ENCODE measurements at regions not wholly inside any gene's neighbourhood (a gene's known extent, or its start where the extent isn't known, plus 50 kb on each side); places are given as distances from the start of the nearest gene placed in this dataset.

DNA sequence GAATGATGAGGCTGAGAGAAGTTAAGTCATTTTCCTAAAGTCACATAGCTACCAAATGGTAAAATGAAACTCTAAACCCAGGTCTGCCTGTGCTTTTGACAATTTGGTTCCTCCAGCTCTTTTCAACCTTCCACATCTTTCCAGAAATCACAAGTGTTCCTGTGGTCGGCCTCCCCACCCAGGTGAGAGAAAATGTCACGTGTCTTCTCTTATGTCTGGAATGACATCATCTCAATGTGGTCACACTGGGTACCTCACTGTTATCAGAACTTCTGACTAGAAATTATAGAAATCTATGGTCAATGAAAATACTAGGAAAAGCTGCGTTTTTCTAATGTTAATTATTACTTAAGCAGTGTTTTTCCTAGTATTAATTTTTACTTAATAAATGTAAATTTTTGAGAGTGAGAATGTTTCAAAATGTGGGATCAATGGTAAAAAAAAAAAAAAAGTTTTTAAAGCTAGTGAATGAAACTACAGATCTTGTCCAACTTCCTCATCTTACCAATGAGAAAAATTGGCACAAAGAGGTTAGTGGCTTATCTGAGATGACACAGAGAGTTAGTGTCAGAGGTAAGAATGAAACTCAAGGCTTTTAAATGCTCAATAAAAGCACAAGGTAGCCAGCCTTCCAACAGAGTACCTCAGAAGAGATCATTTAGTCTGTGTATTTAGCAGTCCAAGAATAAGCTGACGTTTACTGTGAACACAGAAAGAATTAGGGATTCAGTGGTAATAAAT is 228.7 kb upstream of the NR4A3 start:
- DNase-seq: no peak

DNA sequence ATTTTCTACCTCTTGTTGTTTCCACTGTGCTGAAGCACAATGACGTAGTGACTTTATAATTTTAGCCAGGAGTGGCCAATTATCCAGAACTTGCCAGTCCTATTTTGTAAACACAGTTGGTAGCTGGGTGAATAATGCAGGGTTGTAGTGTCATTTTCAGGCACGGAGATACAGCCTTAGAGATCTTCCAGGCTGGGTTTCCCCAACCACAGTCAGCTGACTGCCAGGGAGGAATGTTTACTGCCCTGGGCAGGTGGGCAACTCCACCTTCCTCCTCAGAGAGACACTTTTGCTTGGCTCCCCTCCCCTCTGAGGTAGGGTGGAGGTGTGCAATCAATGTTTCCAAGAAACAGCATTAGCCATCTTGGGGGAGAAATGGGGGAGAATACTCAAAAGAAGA is 228.1 kb upstream of the NR4A3 start:
- DNase-seq: peak; percentile 16 to 17

DNA sequence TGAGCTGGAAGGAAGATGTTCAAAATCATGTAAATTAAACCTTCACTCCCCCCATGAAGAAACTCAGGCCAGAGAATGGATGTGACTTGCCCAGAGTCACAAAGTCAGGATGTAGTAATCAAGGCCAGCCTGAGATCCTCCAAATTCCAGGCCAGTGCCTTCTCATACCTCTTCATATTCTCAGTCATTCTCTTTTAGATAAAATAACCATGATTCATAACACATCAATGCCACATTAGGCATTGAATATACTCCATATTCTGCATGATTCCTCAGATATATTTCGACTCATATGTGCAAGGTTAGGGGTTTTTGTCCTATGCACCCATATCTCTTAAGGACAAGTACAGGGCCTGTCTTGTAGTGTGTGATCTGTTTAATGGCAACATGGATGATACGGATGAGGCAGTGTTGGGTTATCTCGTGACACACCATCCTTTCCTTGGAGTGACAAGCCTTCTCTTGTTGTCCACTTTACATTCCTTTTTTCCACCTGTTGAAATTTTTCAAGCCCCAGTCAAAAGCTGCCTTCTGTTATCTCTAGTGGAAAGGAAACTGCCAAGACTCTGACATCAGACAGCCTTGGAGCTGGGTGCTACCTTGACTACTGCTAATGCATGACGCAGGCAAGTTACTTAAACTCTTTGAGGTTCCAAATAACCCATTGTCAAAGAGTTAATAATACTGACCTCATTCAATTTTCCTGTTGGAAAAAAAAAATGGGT is 227.5 kb upstream of the NR4A3 start:
- no peak for DNase-seq

DNA sequence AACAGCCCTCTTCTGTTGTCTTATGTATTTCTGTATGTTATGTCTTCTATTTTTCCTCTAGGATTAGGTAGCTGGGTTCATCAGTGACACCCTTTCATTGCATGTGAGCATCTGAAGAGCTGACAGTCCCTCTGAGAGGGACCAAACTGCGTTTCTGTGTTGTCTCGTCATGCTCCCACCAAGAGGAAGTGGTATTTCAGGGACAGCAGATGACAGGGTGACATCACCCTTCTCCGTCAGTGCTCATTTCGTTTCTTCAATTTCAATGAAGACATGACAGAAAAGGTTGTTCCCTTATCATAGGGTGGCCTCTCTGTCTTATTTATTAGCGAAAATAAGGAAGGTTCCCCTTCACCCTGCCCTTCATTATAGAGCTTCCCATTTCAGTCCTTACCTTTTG is 225.9 kb upstream of the NR4A3 start:
- no peak for DNase-seq

DNA sequence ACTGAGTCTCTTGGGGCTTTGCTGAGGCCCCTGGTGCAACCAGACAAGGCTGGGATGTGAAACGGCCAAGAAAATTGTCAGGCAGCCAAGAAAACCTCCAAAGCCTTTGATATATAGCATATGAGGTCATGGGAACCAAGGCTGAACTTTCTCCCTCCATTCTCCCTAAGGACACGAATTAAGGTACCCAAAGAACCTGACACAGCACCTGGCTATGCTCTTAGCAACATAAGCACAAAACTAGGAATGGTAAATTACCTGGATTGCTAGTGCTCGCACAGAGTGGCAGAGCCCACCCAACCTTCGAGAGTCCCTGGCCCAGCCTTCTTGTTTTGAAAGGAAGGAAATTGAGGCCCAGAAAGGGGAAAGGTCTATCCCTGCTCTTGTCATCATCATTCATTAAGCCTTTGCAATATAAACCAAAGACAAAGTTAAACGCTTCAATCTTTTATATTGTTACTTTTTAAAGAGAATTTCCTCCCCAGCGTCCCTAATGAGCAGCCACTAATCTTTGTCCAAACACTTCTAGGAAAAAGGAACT is 220.0 kb upstream of the NR4A3 start:
- no peak for DNase-seq

DNA sequence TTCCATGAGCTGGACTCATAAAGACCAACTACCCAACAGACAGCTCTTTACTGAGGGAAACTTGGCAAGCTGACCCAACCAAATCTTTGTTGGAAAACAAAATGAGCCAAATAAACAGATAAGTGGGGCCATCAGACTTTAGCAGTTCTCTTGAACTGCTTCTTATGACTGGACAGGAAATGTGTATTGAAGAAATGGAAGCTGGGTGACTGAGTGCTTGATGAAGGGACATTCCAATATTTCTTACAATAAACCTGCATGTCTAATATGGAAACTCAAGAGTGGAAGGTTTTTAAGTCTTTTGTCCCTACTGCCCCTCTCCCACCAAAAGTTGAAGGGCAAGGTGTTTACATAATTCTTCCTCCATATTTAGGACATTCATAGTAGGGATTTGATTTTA is 218.8 kb upstream of the NR4A3 start:
- DNase-seq: no peak

DNA sequence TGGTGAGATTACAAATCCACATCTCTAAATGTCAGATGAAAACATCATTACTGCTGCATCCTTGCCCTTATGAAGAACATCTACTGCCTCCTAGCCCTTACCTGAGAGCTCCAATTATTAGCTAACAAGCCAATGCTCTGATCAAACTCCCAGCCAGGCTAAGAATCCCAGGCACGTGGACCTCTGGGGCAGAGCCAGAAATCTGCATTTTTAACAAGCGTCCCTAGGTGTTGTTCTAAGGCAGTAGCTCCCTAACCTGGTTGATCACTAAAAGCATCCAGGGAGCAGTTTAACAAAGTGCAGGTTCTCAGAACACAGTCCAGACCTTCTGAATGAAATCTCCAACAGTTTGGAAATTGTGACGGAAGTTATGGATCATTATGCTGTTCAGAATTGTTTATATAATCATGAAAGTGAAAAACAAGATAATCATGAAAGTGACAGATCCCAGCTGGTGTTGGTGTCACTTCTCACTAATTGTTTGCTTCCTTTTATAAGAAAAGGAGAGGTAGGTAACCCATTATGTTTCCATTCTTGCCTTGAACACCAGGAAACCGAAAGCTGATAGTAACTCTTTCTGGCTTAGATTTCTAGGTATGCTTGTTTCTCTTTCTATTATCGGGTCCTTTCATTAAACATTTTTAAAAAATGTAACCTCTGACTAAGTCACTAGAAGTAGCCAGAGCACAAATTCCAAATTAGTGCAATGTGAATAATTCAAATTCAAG is 216.5 kb upstream of the NR4A3 start:
- no peak for DNase-seq

DNA sequence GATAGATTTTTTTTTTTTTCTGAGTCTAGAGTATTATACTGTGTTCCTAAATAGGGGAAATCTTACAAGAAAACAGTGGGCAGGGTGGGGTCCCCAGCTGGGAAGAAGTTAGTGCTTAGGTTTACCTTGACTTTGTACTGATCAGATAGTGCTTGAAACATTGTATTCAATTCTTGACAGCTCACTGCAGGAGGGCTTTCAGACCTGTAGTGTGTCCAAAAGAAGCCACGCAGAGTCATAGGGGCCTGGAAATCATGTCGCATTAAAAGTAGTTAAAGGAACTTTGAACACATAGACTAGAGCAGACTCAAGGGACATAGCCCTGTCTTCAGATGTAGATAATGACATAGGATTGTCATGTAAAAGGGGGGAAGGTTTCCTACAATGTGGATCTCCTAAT is 215.4 kb upstream of the NR4A3 start:
- no peak for DNase-seq

DNA sequence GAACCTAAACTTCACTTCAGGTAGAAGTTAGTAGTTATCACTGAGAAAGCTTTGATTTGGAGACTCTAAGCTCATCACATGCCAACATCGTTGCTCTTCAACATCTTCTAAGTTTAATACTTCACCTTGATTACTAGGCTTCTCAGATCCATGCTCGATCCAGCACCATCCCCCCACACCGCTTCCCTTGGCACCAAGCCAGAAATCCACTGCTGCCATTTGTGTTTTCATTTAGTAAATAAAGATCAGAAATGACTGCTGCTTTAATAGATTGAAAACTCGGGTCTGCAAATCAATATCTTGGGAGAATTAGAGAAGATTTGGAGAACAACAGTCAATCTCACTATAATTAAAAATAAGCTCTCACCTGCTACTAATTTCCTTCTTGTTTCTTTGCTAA is 214.7 kb upstream of the NR4A3 start:
- peak in 1 of 2 experiments; percentile 3 for DNase-seq

DNA sequence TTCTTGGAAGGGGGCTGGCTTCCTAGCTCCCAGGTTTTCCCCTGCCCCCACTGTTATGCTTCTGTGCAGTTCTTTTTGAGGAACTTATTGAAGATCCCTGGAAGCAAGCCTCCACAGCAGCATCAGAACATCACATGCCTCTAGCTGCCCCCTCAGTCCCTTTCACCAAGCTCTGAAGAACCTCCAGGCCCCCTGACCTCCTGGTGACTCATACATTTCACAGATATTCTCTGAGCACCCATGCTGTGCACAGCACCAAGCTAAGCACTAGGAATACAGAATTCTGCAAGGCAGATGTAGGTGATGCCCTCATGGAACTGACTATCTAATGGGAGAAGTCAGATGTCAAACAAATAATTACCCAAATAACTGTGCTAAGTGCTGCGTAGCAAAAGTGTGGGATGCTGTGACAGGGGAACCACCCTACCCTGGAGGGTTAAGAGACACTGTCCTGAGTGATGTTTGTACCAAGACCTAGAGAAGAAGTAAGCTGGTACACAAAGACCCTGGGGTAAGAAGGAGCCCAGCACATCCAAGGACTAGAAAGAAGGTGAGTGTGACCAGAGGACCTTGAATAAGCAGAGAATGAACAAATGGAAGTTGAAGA is 213.7 kb upstream of the NR4A3 start:
- DNase-seq: no peak

DNA sequence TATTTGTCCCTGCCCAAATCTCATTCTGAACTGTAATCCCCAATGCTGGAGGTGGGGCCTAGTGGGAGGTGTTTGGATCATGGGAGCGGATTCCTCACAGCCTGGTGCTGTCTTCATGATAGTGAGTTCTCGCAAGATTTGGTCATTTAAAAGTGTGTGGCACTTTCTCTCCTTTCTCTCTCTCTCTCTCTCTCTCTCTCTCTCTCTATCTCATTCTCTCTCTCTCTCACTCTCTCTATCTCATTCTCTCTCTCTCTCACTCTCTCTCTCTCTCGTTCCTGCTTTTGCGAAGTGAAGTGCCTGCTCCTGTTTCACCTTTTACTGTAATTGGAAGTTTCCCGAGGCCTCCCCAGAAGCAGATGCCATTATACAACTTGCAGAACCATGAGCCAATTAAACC is 207.3 kb upstream of the NR4A3 start:
- DNase-seq: no peak

DNA sequence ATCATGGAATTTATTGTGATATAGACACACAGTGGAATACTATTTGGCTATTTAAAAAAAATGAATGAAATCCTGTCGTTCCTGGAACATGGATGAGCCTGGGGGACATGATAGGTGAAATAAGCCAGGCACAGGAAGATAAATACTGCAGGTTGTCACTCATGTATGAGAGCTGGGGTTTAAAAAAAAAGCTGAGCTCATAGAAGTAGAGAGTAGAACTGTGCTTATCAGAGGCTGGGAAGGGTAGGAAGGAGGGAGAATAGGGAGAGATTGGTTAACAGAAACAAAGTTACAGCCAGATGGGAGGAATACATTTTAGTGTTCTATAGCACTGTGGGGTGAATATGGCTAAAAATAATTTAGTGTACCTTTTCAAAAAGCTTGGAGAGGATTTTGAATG is 200.6 kb upstream of the NR4A3 start:
- no peak for DNase-seq

DNA sequence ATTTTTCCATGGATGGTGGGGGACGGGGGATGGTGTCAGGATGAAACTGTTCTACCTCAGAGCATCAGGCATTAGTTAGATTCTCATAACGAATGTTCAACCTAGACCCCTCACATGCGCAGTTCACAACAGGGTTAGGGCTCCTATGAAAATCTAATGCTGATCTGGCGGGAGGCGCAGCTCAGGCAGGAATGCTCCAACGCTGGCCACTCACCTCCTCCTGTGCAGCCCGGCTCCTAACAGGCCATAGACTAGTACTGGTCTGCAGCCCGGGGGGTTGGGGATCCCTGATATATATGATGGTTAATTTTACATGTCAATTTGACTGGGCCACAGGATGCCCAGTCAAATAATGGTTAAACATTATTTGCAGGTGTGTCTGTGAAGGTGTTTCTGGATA is 199.0 kb upstream of the NR4A3 start:
- DNase-seq: no peak

DNA sequence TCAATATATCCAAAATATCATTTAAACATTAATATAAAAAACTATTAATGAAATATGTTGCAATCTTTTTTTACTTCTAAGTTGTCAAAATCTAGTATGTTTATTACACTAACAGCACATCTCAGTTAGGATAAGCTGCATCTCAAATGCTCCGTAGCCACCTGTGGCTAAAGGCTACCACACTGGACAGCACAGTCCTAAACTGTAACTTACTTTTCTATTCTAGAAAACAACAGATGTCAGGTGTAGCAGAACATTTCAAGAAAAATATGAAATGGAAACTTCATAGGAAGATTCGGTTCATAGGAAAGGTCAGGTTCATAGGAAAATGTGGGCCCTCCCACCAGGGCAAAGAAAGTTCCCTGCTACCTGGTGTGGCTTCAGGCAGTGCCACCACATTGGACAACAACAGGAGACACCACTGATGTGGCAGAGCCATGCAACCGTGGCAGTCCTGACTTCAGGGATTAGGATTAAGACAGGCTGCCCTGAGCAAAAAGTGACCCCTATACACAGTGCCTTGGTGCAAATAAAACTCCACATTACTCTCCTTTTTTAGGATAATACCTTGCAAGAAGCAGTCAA is 197.8 kb upstream of the NR4A3 start:
- no peak for DNase-seq

DNA sequence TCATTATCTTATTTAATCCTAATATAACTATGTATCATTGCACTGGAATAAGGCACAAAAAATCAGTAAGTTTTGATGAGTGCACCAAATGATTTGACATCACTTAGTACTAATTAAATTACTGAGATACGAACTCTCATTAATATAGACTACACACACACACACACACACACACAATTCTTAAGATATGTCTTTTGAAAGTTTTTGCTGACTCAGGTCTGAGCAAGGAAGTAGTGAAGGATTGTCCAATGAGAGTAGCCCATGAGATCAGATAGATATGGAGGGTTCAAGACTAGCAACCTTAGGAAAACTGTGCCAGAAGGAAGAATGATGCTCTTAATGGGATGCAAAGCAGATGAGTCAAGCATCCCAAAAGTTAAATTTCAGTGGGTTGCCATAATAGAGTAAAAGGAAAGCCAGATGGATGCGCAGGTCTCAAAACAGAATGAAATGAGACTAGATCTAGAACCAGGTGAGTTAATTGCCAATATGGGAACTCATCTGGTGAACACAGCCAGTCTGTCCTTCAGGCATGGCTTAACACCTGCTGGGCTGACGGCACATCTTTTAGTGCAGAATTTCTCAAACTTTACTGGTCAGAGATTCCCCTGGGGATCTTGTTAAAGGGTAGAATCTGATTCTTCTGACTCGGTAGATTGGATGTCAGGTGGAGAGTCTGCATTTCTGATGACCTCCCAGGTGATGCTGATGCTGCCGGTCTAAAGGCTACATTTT is 197.0 kb upstream of the NR4A3 start:
- no peak for DNase-seq

DNA sequence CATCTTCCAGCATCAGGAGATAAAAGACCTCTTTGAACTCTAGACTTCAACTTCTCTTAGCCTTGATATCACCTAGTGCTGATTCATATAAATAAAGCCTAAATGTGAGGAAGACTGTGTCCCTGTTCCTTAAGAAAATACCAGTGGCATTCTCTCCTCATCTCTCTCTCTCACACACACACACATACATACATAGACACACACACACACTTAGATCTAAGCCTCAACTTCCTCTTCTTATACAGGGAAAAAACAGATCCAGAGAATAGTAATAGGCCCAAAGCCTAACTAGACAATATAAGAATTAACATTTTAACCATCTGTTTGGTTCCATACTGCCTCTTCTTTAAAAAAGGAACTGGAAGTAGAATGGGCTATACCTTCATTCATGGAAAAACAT is 195.3 kb upstream of the NR4A3 start:
- no peak for DNase-seq

DNA sequence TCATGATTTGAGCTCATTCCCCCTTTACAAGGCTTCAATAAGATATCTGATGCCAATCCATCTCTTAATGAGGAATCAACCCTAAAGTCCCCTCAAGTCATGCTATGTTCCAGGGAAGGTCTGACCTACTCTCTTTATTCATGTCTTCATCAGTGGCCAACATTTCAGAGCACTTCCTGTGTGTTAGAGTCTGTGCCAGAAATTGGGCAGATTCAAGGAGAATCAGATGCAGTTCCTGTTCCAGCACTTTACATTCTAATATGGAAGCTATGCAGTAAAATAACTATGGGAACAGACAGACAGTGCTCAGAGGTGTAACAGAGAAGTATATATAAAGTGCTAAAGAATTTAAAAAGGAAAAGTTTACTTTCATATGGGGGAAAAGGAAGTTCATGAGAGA is 193.4 kb upstream of the NR4A3 start:
- DNase-seq: no peak

DNA sequence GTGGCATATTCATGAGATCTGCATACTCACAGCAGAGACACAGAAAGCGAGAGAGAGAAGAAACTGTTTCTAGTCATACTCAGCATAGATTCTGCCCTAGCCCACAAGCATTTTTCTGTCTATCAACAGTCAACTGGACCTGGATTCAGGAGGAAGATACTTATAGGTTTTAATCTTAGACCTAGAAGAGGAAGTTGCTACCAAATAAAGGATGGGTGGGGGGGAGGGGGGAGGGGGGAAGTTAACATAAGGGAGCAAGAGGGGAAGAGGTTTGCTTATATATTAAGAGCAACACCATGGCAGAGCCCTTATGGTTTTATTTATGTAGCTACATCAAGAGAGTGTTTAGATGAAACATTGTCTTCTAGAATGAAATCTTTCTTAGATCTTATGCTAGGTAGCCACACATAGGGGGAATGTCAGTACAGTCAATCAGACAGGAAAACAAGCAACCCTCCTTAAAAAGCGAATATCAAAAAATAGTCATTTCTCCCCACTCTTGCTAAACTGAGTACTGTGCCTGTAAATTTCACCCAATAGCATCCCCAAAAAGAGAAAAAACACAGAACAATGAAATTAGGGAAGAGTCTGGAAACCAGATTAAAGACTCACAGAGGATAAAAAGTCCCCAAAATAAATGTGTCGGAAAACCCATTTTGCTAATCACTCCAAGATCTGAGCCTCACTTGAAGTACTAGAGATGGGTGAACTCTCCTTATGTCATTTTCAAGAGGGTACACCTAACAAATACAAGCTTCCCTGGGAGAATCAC is 192.7 kb upstream of the NR4A3 start:
- no peak for DNase-seq

DNA sequence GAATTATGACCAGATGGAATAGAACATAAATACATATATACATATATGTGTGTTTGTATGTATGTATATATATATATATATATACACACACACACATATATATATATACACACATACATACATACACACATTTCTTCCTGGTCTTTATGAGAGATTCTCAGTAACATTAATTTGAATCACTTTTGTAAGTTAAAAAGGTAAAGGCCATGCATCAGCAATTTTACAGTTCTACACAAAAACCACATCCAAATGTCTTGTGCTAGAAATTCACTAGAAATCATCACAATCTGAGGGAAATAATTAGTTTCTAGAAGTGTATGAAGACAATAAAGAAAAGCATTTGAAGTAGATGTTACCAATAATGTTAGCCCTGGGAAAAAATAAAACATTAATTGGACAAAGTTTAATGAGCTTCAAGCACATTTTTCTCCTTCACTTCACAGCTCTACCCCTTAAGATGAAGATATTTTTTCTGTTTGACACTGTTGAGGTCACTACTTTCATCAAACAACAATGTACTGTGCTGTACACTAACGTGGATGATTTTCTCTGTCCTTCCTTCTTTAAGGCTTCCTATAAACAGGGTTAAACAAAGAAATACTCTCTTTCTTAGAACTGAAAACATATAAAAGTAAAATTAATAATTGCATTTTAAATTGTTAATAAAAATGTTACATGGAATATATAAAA is 189.2 kb upstream of the NR4A3 start:
- no peak for DNase-seq

DNA sequence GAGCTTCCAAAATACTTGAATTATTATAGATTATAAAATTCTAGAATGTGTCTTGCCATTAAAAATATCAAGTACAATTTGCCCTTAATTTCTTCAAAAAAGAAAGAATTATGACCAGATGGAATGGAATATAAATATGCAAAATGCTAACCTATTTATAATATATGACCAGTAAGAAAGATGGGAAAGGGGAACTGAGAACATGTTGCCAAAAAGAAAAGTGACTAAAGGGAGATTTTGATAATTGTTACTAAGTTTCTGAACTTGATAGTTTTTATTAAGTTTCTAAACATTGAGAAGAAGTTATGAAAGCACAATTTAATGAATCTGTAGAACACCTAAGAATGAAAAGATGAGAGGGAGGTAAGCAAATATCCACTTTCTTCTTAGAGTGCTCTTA is 188.4 kb upstream of the NR4A3 start:
- DNase-seq: no peak

DNA sequence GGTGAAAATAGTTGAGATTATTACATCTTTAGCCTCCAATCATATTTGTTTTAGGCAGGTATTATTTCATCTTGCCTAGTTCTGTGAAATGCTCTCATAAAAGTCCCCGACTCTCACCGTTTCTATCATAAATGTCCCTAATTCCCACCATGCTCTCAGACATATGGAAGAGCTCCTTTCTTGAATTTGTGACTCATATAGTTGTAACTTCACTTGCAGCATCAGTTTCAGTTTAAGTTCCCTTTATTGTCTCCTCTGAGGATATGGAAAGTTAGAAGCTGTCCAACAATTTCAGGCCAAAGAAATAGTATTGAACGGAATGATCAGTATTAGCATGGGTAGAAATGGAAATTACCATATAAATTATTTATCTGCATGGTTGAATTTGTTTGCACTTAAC is 187.5 kb upstream of the NR4A3 start:
- no peak for DNase-seq
